A549 (cell line): ENCODE measurements at regions not wholly inside any gene's neighbourhood (a gene's known extent, or its start where the extent isn't known, plus 50 kb on each side); places are given as distances from the start of the nearest gene placed in this dataset.

ENCODE experiments used
- ATAC-seq, 2 experiments: fragments of 200-7000 bp in 1 of 2; fragments of >200 bp in 1 of 2; cut with Nextera tagmentation in 1 of 2; cut with Tn5 transposase in 1 of 2; 3 replicates each; pipeline versions ENCODE4 v1.8.0 to v1.9.1; 2018 to 2020; ENCODE audit warnings: mild to moderate bottlenecking in 1 of 2, moderate library complexity in 1 of 2
- CTCF ChIA-PET: fragments of 300-600 bp; sonication (Branson Sonifier 250); formaldehyde crosslinking; extraction: SDS; loops from one replicate; lab custom pipeline; 2021; ENCODE audit warnings: antibody characterized with exemption, inconsistent platforms; lab: Yijun Ruan, JAX
- POLR2A ChIA-PET: fragments of 350-600 bp; formaldehyde crosslinking; extraction: SDS; loops from one replicate; lab custom pipeline; 2021; ENCODE audit warnings: antibody characterized with exemption, inconsistent platforms; lab: Yijun Ruan, JAX
- DNase-seq, 2 experiments: peaks; one replicate each; pipeline versions ENCODE4 v3.0.0 to v3.0.0-alpha.2; 2011 to 2016; ENCODE audit warnings: low read depth in 1 of 2, low spot score in 1 of 2
- FAIRE-seq: peaks from 2 replicates; lab custom pipeline; 2011; peaks lifted over from hg19 to GRCh38; lab: Jason Lieb, UNC
- H3K27ac ChIP-seq, 2 experiments: fragments of >200 bp; sonication (Bioruptor Twin); formaldehyde crosslinking; 3 replicates each; pipeline ENCODE4 v1.5.1; 2016 to 2017
- H3K4me1 ChIP-seq: fragments of >200 bp; sonication (Bioruptor Twin); formaldehyde crosslinking; 3 replicates; pipeline ENCODE4 v1.6.1; 2016
- H3K4me2 ChIP-seq: fragments of >200 bp; sonication (Bioruptor Twin); formaldehyde crosslinking; 3 replicates; pipeline ENCODE4 v1.6.1; 2016
- H3K4me3 ChIP-seq: fragments of >200 bp; sonication (Bioruptor Twin); formaldehyde crosslinking; 3 replicates; pipeline ENCODE4 v1.5.1; 2016
- H3K9me3 ChIP-seq: fragments of >200 bp; sonication (Bioruptor Twin); formaldehyde crosslinking; 3 replicates; pipeline ENCODE4 v1.6.1; 2016
- CBX8 ChIP-seq: fragments of 200-600 bp; sonication (generic); IDR thresholded peaks from 2 replicates; pipeline ENCODE4 v1.6.1; 2016
- EHMT2 ChIP-seq: fragments of 200-600 bp; sonication (generic); IDR thresholded peaks from 2 replicates; pipeline ENCODE4 v1.6.1; 2016; ENCODE audit warnings: antibody characterized with exemption, low read depth, mild to moderate bottlenecking, moderate library complexity
- EP300 ChIP-seq, 2 experiments: fragments of >200 bp; sonication (Bioruptor Twin); formaldehyde crosslinking; IDR thresholded peaks; 2 replicates in 1 of 2; 3 replicates in 1 of 2; pipeline ENCODE4 v1.6.1; 2016 to 2017
- FOSL2 ChIP-seq, 2 experiments: fragments of 450-650 bp in 1 of 2; fragments of >200 bp in 1 of 2; sonication (Bioruptor Twin) in 1 of 2; formaldehyde crosslinking; IDR thresholded peaks; 2 replicates each; pipeline versions ENCODE4 v1.5.0 to v1.6.1; 2016 to 2020; ENCODE audit warnings: mild to moderate bottlenecking in 1 of 2, moderate library complexity in 1 of 2
- FOXS1 ChIP-seq: fragments of 250-450 bp; sonication (Bioruptor Pico); IDR thresholded peaks from 2 replicates; pipeline ENCODE4 v1.5.0; 2020; ENCODE audit warnings: mild to moderate bottlenecking, moderate library complexity
- HDAC2 ChIP-seq: fragments of 200-600 bp; sonication (generic); IDR thresholded peaks from 2 replicates; pipeline ENCODE4 v1.6.1; 2016
- HEYL ChIP-seq: fragments of 250-450 bp; sonication (Bioruptor Pico); IDR thresholded peaks from 2 replicates; pipeline ENCODE4 v1.8.0; 2021; ENCODE audit warnings: mild to moderate bottlenecking, moderate library complexity
- HOXB5 ChIP-seq: fragments of 250-450 bp; sonication (Bioruptor Pico); IDR thresholded peaks from 2 replicates; pipeline ENCODE4 v1.5.0; 2020; ENCODE audit warnings: mild to moderate bottlenecking, moderate library complexity
- JUN ChIP-seq, 2 experiments: fragments of >200 bp; sonication (Bioruptor Twin); formaldehyde crosslinking; IDR thresholded peaks; 2 replicates in 1 of 2; 3 replicates in 1 of 2; pipeline ENCODE4 v1.6.1; 2016 to 2017
- JUNB ChIP-seq: fragments of >200 bp; sonication (Bioruptor Twin); formaldehyde crosslinking; IDR thresholded peaks from 2 replicates; pipeline ENCODE4 v1.6.1; 2016
- KDM1A ChIP-seq: fragments of 200-600 bp; sonication (generic); IDR thresholded peaks from 2 replicates; pipeline ENCODE4 v1.6.1; 2016; ENCODE audit warnings: low read depth, mild to moderate bottlenecking
- MAFK ChIP-seq: fragments of 450-650 bp; IDR thresholded peaks from 2 replicates; pipeline ENCODE4 v1.6.1; 2014; ENCODE audit not compliant: partially characterized antibody
- NPAS2 ChIP-seq: fragments of 250-450 bp; sonication (Bioruptor Pico); IDR thresholded peaks from 2 replicates; pipeline ENCODE4 v1.8.0; 2022; ENCODE audit warnings: mild to moderate bottlenecking, moderate library complexity, borderline replicate concordance
- NR3C1 ChIP-seq: fragments of >200 bp; sonication (Bioruptor Twin); formaldehyde crosslinking; IDR thresholded peaks from 3 replicates; pipeline ENCODE4 v1.6.1; 2017
- POLR2A ChIP-seq: IDR thresholded peaks from 2 replicates; pipeline ENCODE4 v1.6.1; 2012; ENCODE audit warnings: mild to moderate bottlenecking, low read length
- POLR2AphosphoS2 ChIP-seq: conservative IDR thresholded peaks from 2 replicates; pipeline ENCODE4 v1.6.1; 2012; ENCODE audit warnings: low read length, improper control_type of control experiment, inconsistent platforms
- RCOR1 ChIP-seq: fragments of 150-350 bp; IDR thresholded peaks from 2 replicates; pipeline ENCODE4 v1.6.1; 2014; ENCODE audit warnings: antibody characterized with exemption, low read length, low read depth
- RNF2 ChIP-seq: fragments of 200-600 bp; sonication (generic); IDR thresholded peaks from 2 replicates; pipeline ENCODE4 v1.6.1; 2016; ENCODE audit warnings: low read depth, mild to moderate bottlenecking, antibody characterized with exemption, moderate library complexity, borderline replicate concordance
- TFCP2L1 ChIP-seq: fragments of 250-450 bp; sonication (Bioruptor Pico); IDR thresholded peaks from 2 replicates; pipeline ENCODE4 v1.5.0; 2021; ENCODE audit warnings: mild to moderate bottlenecking
- ZC3H11A ChIP-seq: fragments of 450-650 bp; IDR thresholded peaks from 2 replicates; pipeline ENCODE4 v1.6.1; 2014; ENCODE audit warnings: antibody characterized with exemption, mild to moderate bottlenecking
- ZFP36 ChIP-seq: fragments of 450-650 bp; IDR thresholded peaks from 2 replicates; pipeline ENCODE4 v1.6.1; 2014; ENCODE audit warnings: borderline replicate concordance; ENCODE audit not compliant: partially characterized antibody
- ZSCAN20 ChIP-seq: fragments of 250-450 bp; sonication (Bioruptor Pico); IDR thresholded peaks from 2 replicates; pipeline ENCODE4 v1.8.0; 2022; ENCODE audit warnings: mild to moderate bottlenecking, moderate library complexity
- WGBS: methylation state at CpG from one replicate; pipeline ENCODE4 v1.1.6; 2017; ENCODE audit errors: missing lambda C conversion rate; 5-methylcytosine and 5-hydroxymethylcytosine counted together
- TF ChIP-seq, protein P1 (sequence below): IDR thresholded peaks from 2 replicates; pipeline ENCODE4 v1.6.1; 2012
- TF ChIP-seq, protein P2 (sequence below): fragments of >200 bp; sonication (Bioruptor Twin); formaldehyde crosslinking; IDR thresholded peaks from 3 replicates; pipeline ENCODE4 v1.6.1; 2016
- TF ChIP-seq, protein P3 (sequence below): fragments of 250-450 bp; sonication (Bioruptor Pico); IDR thresholded peaks from 2 replicates; pipeline ENCODE4 v1.5.0; 2020; ENCODE audit warnings: low read depth, mild to moderate bottlenecking, moderate library complexity
- TF ChIP-seq, protein P4 (sequence below): IDR thresholded peaks from 2 replicates; pipeline ENCODE4 v1.6.1; 2012
- TF ChIP-seq, protein P5 (sequence below): fragments of 250-450 bp; sonication (Bioruptor Pico); IDR thresholded peaks from 2 replicates; pipeline ENCODE4 v1.5.0; 2021; ENCODE audit warnings: mild to moderate bottlenecking, moderate library complexity, borderline replicate concordance
- TF ChIP-seq, protein P6 (sequence below): fragments of 150-350 bp; IDR thresholded peaks from 2 replicates; pipeline ENCODE4 v1.6.1; 2014; ENCODE audit warnings: low read depth, mild to moderate bottlenecking, low read length
- TF ChIP-seq, protein P7 (sequence below): fragments of >200 bp; sonication (Bioruptor Twin); formaldehyde crosslinking; IDR thresholded peaks from 2 replicates; pipeline ENCODE4 v1.6.1; 2016

DNA sequence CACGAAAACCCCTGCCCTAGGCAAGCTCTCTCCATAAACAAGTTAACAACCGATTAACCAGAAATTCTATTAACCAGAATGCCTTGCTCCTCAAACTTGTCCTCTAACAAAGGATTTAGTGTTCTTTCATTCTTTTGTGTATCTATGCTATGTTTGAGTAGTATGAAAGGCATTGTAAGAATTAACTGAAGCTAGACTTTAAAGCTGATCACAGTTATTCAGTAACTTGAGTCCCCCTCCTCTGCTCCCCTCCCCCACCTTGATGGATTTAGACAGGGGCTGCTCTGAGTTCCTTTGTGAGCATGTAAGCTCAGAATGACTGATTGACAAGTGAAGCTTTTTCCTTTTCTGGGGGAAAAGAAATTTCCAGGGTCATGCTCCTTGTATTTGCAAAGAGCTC lies 257.6 kb downstream of the TTLL7 start:
- H3K4me1 ChIP-seq, result no peaks in the 10 kb centered on the region
- no peak for TF ChIP-seq MAFK
- TF ChIP-seq JUNB, result no peak
- TF ChIP-seq, protein P1, sequence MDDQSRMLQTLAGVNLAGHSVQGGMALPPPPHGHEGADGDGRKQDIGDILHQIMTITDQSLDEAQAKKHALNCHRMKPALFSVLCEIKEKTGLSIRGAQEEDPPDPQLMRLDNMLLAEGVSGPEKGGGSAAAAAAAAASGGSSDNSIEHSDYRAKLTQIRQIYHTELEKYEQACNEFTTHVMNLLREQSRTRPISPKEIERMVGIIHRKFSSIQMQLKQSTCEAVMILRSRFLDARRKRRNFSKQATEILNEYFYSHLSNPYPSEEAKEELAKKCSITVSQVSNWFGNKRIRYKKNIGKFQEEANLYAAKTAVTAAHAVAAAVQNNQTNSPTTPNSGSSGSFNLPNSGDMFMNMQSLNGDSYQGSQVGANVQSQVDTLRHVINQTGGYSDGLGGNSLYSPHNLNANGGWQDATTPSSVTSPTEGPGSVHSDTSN, result no peak
- no peak for TF ChIP-seq NPAS2 (CRISPR knock-in tag)
- TF ChIP-seq RNF2, result no peak
- no peak for TF ChIP-seq EHMT2
- TF ChIP-seq, protein P2, sequence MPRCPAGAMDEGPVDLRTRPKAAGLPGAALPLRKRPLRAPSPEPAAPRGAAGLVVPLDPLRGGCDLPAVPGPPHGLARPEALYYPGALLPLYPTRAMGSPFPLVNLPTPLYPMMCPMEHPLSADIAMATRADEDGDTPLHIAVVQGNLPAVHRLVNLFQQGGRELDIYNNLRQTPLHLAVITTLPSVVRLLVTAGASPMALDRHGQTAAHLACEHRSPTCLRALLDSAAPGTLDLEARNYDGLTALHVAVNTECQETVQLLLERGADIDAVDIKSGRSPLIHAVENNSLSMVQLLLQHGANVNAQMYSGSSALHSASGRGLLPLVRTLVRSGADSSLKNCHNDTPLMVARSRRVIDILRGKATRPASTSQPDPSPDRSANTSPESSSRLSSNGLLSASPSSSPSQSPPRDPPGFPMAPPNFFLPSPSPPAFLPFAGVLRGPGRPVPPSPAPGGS, result no peak
- no peak for TF ChIP-seq KDM1A
- no peak for TF ChIP-seq HEYL
- TF ChIP-seq ZSCAN20, result no peak
- no peak for TF ChIP-seq ZC3H11A
- no peak for TF ChIP-seq RCOR1
- TF ChIP-seq, protein P3, sequence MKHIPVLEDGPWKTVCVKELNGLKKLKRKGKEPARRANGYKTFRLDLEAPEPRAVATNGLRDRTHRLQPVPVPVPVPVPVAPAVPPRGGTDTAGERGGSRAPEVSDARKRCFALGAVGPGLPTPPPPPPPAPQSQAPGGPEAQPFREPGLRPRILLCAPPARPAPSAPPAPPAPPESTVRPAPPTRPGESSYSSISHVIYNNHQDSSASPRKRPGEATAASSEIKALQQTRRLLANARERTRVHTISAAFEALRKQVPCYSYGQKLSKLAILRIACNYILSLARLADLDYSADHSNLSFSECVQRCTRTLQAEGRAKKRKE (CRISPR knock-in tag), result no peak
- no peak for TF ChIP-seq POLR2AphosphoS2
- TF ChIP-seq NR3C1, result no peak
- TF ChIP-seq ZFP36, result no peak
- TF ChIP-seq HDAC2, result no peak
- no peak for TF ChIP-seq EP300 (IDR thresholded peaks at IDR 0.05)
- TF ChIP-seq CBX8, result no peak
- no peak for TF ChIP-seq HOXB5 (CRISPR knock-in tag)
- no peak for ATAC-seq
- H3K4me2 ChIP-seq, result no peak overlapping the region
- ChIA-PET CTCF (no interaction called here), POLR2A (no interaction called here)
- no peak for DNase-seq
- 18% methylated on average over 2 of the region's 2 CpGs for WGBS
- H3K9me3 ChIP-seq, result no peaks in the 10 kb centered on the region
- no peak for FAIRE-seq
- H3K4me3 ChIP-seq, result no peak overlapping the region
- no peak overlapping the region for H3K27ac ChIP-seq

DNA sequence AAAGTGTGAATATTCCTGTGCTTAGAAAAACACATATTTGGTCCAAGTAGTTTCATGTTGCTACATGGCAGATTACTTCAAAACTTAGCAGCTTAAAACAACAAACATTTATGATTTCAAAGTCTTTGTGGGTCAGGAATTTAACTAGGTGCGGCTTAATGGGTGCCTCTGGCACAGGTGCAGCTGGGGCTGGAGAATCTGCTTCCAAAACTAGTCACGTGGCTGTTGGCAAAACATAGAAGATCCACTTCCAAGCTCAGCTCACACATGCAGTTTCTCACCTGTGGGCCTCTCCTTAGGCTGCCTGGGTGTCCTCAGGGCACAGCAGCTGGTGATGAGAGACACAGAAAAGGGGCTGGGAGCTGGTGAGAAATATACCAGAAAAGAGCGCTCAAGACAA lies 263.4 kb downstream of the TTLL7 start:
- CTCF ChIA-PET, result no interaction called here

DNA sequence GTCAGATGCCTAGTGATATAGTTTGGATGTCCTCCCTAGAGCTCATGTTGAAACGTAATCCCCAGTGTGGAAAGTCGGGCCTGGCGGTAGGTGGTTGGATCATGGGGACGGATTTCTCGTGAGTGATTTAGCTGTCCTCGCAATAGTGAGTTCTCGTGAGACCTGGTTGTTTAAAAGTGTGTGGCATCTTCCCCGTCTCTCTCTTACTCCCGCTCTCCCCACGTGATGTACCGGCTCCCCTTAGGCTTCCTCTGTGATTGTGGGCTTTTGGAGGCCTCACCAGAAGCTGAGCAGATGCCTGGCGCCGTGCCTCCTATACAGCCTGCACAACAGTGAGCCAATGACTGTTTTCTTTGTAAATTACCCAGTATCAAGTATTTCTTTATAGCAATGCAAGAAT lies 264.5 kb downstream of the TTLL7 start:
- H3K4me1 ChIP-seq, result no peaks in the 10 kb centered on the region
- POLR2A ChIA-PET, result no interaction called here
- no peak overlapping the region for H3K27ac ChIP-seq
- H3K4me3 ChIP-seq, result no peak overlapping the region
- H3K9me3 ChIP-seq, result no peaks in the 10 kb centered on the region
- FAIRE-seq, result no peak
- ATAC-seq, result no peak
- 45% methylated on average over 13 of the region's 13 CpGs for WGBS
- no peak for DNase-seq
- no peak overlapping the region for H3K4me2 ChIP-seq
- CTCF ChIA-PET, result no interaction called here
- TF ChIP-seq FOSL2 (IDR thresholded peaks at IDR 0.05) (no peak), FOSL2 (CRISPR knock-in tag; IDR thresholded peaks at IDR 0.05) (no peak), HOXB5 (CRISPR knock-in tag) (no peak), FOXS1 (CRISPR knock-in tag) (no peak), POLR2A (no peak), CBX8 (no peak), ZC3H11A (no peak), NR3C1 (no peak), TFCP2L1 (CRISPR knock-in tag) (no peak)
- TF ChIP-seq, protein P2, result no peak
- TF ChIP-seq, protein P4, sequence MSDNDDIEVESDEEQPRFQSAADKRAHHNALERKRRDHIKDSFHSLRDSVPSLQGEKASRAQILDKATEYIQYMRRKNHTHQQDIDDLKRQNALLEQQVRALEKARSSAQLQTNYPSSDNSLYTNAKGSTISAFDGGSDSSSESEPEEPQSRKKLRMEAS, result no peak
- TF ChIP-seq, protein P5, sequence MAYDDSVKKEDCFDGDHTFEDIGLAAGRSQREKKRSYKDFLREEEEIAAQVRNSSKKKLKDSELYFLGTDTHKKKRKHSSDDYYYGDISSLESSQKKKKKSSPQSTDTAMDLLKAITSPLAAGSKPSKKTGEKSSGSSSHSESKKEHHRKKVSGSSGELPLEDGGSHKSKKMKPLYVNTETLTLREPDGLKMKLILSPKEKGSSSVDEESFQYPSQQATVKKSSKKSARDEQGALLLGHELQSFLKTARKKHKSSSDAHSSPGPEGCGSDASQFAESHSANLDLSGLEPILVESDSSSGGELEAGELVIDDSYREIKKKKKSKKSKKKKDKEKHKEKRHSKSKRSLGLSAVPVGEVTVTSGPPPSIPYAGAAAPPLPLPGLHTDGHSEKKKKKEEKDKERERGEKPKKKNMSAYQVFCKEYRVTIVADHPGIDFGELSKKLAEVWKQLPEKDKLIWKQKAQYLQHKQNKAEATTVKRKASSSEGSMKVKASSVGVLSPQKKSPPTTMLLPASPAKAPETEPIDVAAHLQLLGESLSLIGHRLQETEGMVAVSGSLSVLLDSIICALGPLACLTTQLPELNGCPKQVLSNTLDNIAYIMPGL, result no peak
- TF ChIP-seq, protein P6, sequence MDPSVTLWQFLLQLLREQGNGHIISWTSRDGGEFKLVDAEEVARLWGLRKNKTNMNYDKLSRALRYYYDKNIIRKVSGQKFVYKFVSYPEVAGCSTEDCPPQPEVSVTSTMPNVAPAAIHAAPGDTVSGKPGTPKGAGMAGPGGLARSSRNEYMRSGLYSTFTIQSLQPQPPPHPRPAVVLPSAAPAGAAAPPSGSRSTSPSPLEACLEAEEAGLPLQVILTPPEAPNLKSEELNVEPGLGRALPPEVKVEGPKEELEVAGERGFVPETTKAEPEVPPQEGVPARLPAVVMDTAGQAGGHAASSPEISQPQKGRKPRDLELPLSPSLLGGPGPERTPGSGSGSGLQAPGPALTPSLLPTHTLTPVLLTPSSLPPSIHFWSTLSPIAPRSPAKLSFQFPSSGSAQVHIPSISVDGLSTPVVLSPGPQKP, result no peak

More for the DNA sequence above, 263.4 kb downstream of the TTLL7 start:
- TF ChIP-seq CBX8 (no peak), MAFK (no peak), JUN (IDR thresholded peaks at IDR 0.05) (no peak), NR3C1 (no peak)
- TF ChIP-seq, protein P7, sequence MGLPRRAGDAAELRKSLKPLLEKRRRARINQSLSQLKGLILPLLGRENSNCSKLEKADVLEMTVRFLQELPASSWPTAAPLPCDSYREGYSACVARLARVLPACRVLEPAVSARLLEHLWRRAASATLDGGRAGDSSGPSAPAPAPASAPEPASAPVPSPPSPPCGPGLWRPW, result no peak
- DNase-seq (no peak), ATAC-seq (no peak), FAIRE-seq (no peak)
- no peak overlapping the region for H3K4me2 ChIP-seq
- H3K9me3 ChIP-seq, result no peaks in the 10 kb centered on the region
- POLR2A ChIA-PET, result no interaction called here
- H3K4me1 ChIP-seq, result no peaks in the 10 kb centered on the region
- H3K27ac ChIP-seq, result no peak overlapping the region
- WGBS, result 0% methylated on average over 3 of the region's 3 CpGs
- H3K4me3 ChIP-seq, result no peak overlapping the region
